ENCODE measurements at regions not wholly inside any gene's neighbourhood (a gene's known extent, or its start where the extent isn't known, plus 50 kb on each side); places are given as distances from the start of the nearest gene placed in this dataset.

- no peak for TF ChIP-seq CTCF (conservative IDR thresholded peaks at IDR 0.05)
- TF ChIP-seq EZH2 (IDR thresholded peaks at IDR 0.05; ENCODE audit: low read depth), result no peak
These were observed 109.8 kb upstream of the ATP6AP2 start for GRCh38 chrX:40470830-40471429.

All from PC-9 (cell line).